ENCODE measurements at regions not wholly inside any gene's neighbourhood (a gene's known extent, or its start where the extent isn't known, plus 50 kb on each side); places are given as distances from the start of the nearest gene placed in this dataset.

DNA sequence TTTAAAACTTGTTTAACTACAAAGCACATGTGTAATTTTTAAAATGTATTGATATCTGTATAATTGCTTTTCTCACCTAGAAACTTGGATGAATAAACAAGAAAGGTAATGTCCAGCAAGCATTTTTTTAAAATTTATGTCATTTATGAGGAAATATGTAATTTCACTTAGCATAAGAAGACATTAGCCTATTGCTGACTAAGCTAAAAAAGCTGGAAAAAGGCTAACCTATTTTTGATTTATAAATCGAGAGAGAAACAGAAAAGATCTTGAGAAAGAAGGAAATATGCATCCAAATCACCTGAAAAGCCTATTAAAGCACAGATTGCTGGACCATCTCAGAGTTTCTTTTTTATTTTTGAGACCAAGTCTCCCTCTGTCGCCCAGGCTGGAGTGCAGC lies 1181.3 kb downstream of the SLITRK1 start:
- DNase-seq = no peak

GRCh38 chr13:82698941-82699340 lies 1183.3 kb downstream of the SLITRK1 start:
- no peak for DNase-seq

DNA sequence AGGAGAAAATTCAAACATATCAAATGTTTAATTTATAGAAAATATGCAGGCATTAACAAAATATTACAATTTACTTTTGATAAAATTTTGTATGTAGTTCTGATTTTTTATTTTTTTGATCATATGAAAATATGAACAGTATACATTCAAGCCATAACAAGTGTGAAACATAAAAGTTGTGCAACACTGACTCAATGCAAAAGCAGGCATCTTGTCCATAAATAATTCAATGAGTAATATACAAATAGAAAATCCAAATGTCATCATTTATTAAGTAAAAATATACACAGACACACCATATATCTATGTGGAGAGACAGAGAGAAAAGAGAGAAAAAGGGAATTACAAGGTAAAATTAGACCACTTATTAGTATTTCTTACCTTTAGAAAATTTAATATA lies 1183.9 kb downstream of the SLITRK1 start:
- DNase-seq = no peak

DNA sequence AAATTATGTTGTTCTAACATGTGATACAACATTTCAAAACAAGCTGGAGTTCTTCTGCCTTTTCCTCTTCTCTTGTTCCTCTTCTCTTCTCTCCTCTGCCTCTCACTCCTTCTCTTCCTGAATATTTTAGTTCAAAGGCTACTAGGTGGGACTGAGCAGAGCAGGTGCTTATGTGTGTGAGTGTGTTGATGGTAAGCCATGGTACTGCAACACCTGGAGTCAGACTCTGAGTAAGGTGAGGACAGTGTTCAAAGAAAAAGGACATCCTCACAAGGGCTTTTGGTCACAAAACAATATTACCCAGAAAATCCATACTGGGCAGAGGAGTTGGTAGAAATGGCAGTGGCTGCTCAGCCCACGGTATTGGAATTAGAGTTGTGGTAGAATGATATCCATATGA lies 1188.7 kb downstream of the SLITRK1 start:
- DNase-seq = no peak

GRCh38 chr13:82688400-82688994 lies 1193.8 kb downstream of the SLITRK1 start:
- no peak for DNase-seq

DNA sequence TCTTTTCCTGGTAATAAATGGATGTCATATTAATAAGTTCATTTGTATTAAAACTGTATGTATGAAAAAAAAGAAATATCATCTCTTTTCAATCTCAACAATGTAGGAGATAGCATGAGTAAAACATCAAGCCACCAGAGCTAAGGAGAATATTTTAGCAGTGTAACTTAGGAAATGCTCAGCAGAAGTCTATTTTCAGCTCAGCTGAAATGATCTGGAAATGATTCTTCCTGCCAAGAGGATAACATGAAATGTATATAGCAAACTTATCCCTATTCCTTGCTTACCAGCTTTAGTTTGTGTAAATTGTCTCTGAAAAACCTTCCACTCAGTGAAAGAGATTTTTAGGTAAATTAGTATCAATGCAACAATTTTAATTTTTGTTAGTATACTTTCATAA lies 1194.4 kb downstream of the SLITRK1 start:
- no peak for DNase-seq

- no peak for DNase-seq
Observed at GRCh38 chr13:82681535-82681934, 1200.7 kb downstream of the SLITRK1 start.

GRCh38 chr13:82678052-82678451 lies 1204.2 kb downstream of the SLITRK1 start:
- DNase-seq = no peak

GRCh38 chr13:82675024-82675423 lies 1207.2 kb downstream of the SLITRK1 start:
- no peak for DNase-seq

DNA sequence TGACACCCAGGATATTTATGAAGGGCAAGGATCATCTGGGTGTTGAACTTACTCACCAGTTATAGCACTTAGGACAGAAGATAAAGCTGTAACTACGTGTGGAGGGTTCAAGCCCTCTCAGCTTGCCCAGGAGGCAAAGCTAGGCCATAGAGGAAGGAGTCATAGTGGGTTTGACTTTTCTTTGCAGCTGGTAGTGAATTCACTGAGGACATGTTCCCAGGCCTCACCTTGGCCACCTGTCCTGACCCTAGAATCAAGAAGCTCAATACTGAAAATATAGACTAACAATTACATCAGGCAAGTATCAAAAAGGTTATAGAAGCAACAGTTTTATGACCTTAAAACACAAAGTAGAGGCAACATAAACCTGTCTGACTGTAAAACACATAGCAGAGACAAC lies 1207.7 kb downstream of the SLITRK1 start:
- no peak for DNase-seq

DNA sequence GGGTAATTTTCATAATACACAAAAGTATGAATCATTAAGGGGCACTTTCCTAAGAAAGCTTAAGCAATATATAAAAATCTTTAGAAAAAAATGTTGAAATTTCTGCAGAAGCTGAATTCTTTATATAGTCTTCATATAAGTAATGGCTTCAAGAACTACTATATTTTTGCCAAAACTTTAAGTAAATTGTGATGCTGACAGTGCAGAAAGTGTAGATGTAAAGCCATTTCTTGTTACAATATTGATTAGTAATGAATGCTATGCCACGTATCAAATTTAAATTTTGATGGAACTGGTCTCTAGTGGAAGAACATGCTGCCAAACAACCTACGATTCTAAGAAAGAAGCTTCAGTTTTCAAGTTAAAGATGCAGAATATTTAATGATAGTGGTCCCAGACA lies 1210.0 kb downstream of the SLITRK1 start:
- no peak for DNase-seq

DNA sequence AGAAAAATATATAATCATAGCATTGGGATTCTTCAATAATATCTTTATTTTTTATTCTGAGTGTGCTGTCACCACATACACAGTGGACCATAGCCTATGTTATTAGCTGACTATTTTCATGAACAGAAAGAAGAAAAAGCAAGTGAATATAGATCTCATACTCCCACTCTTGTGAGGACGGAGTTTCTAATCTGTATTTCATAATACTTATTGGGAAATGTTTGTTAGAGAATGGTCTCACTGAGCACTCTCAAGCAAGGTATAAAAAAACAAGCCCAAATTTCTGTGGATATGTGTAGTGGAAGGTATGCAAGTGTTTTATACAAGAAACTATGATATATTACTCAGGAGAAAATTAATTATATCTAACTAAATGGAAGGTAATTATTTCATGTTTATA lies 1218.1 kb downstream of the SLITRK1 start:
- no peak for DNase-seq

- DNase-seq = no peak
Observed at GRCh38 chr13:82661126-82661525, 1221.1 kb downstream of the SLITRK1 start.

DNA sequence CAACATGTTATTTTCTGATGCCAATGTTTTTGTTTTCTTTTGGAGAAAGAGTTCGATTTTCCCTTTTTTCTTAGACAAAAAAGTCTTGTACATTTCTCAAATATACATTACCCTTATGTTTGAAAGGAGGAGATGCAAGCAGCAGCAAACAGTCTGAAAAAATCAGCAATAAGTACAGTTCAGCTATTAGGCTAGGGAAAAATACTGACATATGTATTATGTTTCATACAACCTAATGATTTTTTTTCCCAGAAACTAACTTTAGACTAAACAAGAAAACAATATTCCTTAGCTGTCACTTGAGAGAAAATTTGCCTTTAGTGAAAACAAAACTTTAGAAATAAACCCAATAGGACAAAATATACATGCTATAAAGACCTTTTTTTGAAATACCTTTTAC lies 1223.5 kb downstream of the SLITRK1 start:
- DNase-seq = no peak

DNA sequence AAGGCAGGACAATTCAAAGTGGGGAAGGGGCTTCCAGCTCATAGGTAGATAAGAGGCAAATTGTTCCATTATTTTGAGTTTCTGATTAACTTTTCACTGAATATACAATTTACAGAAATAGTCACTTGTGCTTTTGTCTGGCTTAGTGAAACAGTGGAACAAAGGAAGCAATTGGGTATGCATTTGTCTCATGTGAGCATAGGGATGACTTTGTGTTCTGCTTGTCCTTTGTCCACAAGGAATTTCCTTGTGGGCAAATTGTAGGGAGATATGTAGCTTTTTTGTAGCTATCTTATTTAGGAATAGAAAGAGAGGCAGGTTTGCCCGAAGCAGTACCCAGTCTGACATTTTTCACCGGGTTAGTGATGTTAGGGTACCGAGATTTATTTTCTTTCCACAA lies 1224.8 kb downstream of the SLITRK1 start:
- no peak for DNase-seq

- DNase-seq = no peak
Observed at GRCh38 chr13:82654861-82655855, 1227.1 kb downstream of the SLITRK1 start.

DNA sequence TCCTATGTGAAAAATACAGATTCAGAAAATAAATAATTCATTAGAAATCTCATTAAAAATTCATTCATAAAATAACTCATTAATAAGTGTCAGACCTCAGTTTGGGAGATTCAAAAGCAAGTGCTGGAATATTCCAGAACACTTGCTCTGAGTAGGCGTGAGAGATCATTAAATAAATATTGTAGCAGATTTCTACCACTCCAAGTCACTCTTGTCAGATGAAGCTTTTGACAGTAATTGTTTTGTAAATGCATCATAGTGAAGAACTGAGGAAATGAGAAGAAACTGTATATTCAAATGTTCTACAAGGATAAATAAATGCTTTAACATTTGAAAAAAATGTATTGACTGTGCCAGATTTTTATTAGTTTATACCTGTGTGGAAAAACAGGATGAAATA lies 1228.1 kb downstream of the SLITRK1 start:
- no peak for DNase-seq

GRCh38 chr13:82647540-82647939 lies 1234.7 kb downstream of the SLITRK1 start:
- no peak for DNase-seq

- no peak for DNase-seq
Observed at GRCh38 chr13:82636119-82636518, 1246.2 kb downstream of the SLITRK1 start.

- no peak for DNase-seq
Observed at GRCh38 chr13:82634946-82635345, 1247.3 kb downstream of the SLITRK1 start.

GRCh38 chr13:82627183-82627582 lies 1255.1 kb downstream of the SLITRK1 start:
- DNase-seq = no peak

DNA sequence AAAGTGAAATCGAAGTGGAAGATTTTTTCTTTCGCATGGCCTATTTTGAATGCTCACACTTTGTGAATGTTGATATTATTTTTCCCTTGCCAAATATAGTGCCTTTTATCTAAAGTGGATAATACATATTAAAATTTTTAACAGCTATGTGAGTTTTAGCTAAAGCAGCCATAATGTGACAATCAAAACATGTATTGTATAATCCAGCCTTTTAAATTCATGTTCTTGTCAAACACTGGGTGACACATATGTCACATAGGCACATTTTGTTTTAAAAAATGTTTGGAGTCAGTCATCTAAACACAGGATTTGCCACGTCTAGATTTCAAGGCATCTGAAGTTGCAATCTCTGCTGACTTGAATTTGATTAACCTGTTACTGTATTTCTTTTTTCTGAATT lies 1256.6 kb downstream of the SLITRK1 start:
- no peak for DNase-seq

DNA sequence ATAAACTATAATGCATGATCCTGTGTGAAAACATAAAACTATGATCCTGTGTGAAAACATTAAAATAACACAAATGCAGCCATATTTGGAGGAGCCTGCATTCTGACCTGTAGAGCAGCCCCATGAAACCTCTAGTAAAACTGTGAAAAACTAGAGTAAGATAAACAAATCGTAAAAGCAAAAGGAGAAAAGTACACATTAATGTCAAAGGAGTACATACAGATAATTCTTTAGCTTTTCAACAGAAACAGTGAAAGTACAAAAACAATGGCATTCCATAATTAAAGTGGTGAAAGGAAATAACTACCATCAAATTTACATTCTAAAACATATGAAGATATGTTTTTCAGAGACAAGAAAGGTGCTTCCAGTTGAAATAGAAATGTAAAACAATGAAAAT lies 1267.2 kb downstream of the SLITRK1 start:
- DNase-seq = no peak
